H1 (cell line): ENCODE measurements at regions not wholly inside any gene's neighbourhood (a gene's known extent, or its start where the extent isn't known, plus 50 kb on each side); places are given as distances from the start of the nearest gene placed in this dataset.

Source experiments
- EP300 ChIP-seq, 2 experiments: IDR thresholded peaks; 1 replicate in 1 of 2; 2 replicates in 1 of 2; pipeline ENCODE4 v1.6.1; 2011 to 2012; ENCODE audit warnings: low read depth in 2 of 2, low read length in 2 of 2, mild to moderate bottlenecking in 2 of 2, borderline replicate concordance in 1 of 2, inconsistent platforms in 1 of 2, moderate library complexity in 1 of 2
- HDAC2 ChIP-seq, 2 experiments: fragments of 300-600 bp in 1 of 2; sonication (generic) in 1 of 2; IDR thresholded peaks; 2 replicates each; pipeline ENCODE4 v1.6.1; 2011 to 2012; ENCODE audit warnings: low read depth in 2 of 2, low read length in 2 of 2, mild to moderate bottlenecking in 2 of 2, moderate library complexity in 2 of 2, borderline replicate concordance in 1 of 2, inconsistent platforms in 1 of 2

GRCh38 chr14:38128640-38129039 is 79.1 kb upstream of the SSTR1 start (continued):
- TF ChIP-seq EP300 (IDR thresholded peaks at IDR 0.05; ENCODE audit: borderline replicate concordance in 1 of 2, low read depth in 2 of 2, low read length in 2 of 2): no peak
- TF ChIP-seq HDAC2 (IDR thresholded peaks at IDR 0.05; ENCODE audit: borderline replicate concordance in 1 of 2, low read depth in 2 of 2, low read length in 2 of 2): peak in 1 of 2 experiments; percentile 39; a peak in 1 of 4 replicates
